OCI-LY7 (cell line): ENCODE measurements at regions not wholly inside any gene's neighbourhood (a gene's known extent, or its start where the extent isn't known, plus 50 kb on each side); places are given as distances from the start of the nearest gene placed in this dataset.

Source experiments
- BruUV-seq: library from RNA; stranded (reverse); fragments of 400-500 nt; replicated peaks from 2 replicates; lab custom pipeline; 2021; lab: Mats Ljungman, UMichigan
- CTCF ChIA-PET: fragments of 300-600 bp; sonication (Branson Sonifier 250); formaldehyde crosslinking; loops from one replicate; lab custom pipeline; 2022; ENCODE audit warnings: antibody characterized with exemption; ENCODE audit not compliant: unreplicated experiment; lab: Charles Lee
- POLR2A ChIA-PET: fragments of 300-600 bp; sonication (Branson Sonifier 250); formaldehyde crosslinking; loops from one replicate; lab custom pipeline; 2022; ENCODE audit warnings: antibody characterized with exemption; lab: Charles Lee
- DNase-seq: peaks from one replicate; pipeline ENCODE4 v3.0.0-alpha.2; 2015; ENCODE audit warnings: low spot score
- H2AFZ ChIP-seq: fragments of 200-600 bp; sonication (generic), shearing (Covaris generic); 2 replicates; pipeline ENCODE4 v1.6.1; 2014; ENCODE audit warnings: mild to moderate bottlenecking, antibody characterized with exemption, low read length, moderate library complexity
- H3K27ac ChIP-seq: fragments of 200-600 bp; sonication (generic); 2 replicates; pipeline ENCODE4 v1.5.1; 2014; ENCODE audit warnings: mixed run types, low read depth, mild to moderate bottlenecking, moderate library complexity, low read length, inconsistent platforms; ENCODE audit not compliant: poor library complexity, severe bottlenecking
- H3K36me3 ChIP-seq: fragments of 200-600 bp; sonication (generic); 2 replicates; pipeline ENCODE4 v1.6.1; 2014; ENCODE audit warnings: mild to moderate bottlenecking, antibody characterized with exemption, low read length, moderate library complexity, mixed read lengths; ENCODE audit not compliant: insufficient read depth
- H3K4me1 ChIP-seq: fragments of 200-600 bp; sonication (generic); 2 replicates; pipeline ENCODE4 v1.5.1; 2014; ENCODE audit warnings: mild to moderate bottlenecking, low read length; ENCODE audit not compliant: insufficient read depth, poor library complexity, severe bottlenecking
- H3K4me2 ChIP-seq: fragments of 200-600 bp; sonication (generic); 2 replicates; pipeline ENCODE4 v1.6.1; 2014; ENCODE audit warnings: mild to moderate bottlenecking, low read length
- H3K4me3 ChIP-seq: fragments of 200-600 bp; sonication (generic); 2 replicates; pipeline ENCODE4 v1.5.1; 2014; ENCODE audit warnings: mild to moderate bottlenecking, low read depth, low read length; ENCODE audit not compliant: poor library complexity, severe bottlenecking
- H3K79me2 ChIP-seq: fragments of 200-600 bp; sonication (generic); 2 replicates; pipeline ENCODE4 v1.6.1; 2016; ENCODE audit warnings: low read depth, mild to moderate bottlenecking, low read length, moderate library complexity, mixed read lengths; ENCODE audit not compliant: insufficient read depth
- H3K9me2 ChIP-seq: fragments of 200-600 bp; sonication (generic); 2 replicates; pipeline ENCODE4 v1.6.1; 2016; ENCODE audit warnings: mild to moderate bottlenecking, low read length, mixed read lengths; ENCODE audit not compliant: insufficient read depth
- H3K9me3 ChIP-seq: fragments of 200-600 bp; sonication (generic); 2 replicates; pipeline ENCODE4 v1.6.1; 2014; ENCODE audit warnings: mild to moderate bottlenecking, mixed run types, low read length, mixed read lengths
- H4K20me1 ChIP-seq: fragments of 200-600 bp; sonication (generic); 2 replicates; pipeline ENCODE4 v1.6.1; 2014; ENCODE audit warnings: mild to moderate bottlenecking, antibody characterized with exemption, low read length, moderate library complexity, mixed read lengths; ENCODE audit not compliant: insufficient read depth
- EZH2phosphoT487 ChIP-seq: fragments of 200-600 bp; sonication (generic); IDR thresholded peaks from 2 replicates; pipeline ENCODE4 v1.6.1; 2018; ENCODE audit warnings: low read depth, borderline replicate concordance, mild to moderate bottlenecking, mixed run types, antibody characterized with exemption, low read length, moderate library complexity, mixed read lengths
- intact Hi-C: fragments of 100-400 bp; cut with micrococcal nuclease; formaldehyde crosslinking; loops from one replicate; pipeline ENCODE4 v1.10.0; 2022; ENCODE audit not compliant: unreplicated experiment
- TF ChIP-seq, protein P1 (sequence below): fragments of 200-600 bp; sonication (generic); conservative IDR thresholded peaks from 2 replicates; pipeline ENCODE4 v1.5.1; 2014; ENCODE audit warnings: mild to moderate bottlenecking, antibody characterized with exemption, low read length, moderate library complexity, mixed read lengths

DNA sequence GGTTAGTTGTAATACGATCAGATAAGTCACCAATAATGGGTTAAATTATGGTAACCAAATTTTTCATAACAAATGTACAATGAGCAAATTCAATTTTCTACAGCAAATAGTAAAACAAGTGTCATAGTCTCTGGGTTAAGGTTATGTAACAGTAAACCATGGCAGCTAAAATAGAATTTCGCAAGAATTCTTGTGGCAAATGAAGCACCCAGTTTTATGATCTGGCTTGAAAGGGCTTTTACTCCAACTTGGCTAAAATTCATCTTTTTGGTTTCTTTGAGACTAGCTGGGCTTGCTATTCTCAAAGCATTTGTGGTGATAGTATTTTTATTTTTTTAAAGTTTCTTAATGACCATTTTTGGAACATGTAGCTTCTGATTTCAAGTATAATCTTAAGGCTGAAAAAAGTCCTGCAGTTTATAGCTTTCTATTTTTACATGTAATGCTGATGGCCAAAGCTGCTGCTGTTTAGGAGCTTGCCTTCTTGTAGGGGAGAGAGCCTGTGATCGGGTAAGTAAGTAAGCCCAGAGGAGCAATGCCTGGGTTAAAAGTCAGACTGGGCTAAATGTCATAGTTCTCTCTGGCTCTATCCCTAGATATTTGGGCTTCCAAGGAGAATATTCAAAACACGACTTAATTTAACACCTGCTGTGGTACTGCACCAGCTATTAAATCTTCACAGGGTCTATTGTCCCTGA is 55.5 kb upstream of the SYPL1 start:
- Histone ChIP-seq H3K4me1 (peaks cover 14% of the 10 kb centered on the region), H4K20me1 (no peaks in the 10 kb centered on the region), H2AFZ (no peak overlapping the region), H3K4me3 (no peak overlapping the region), H3K79me2 (no peaks in the 10 kb centered on the region), H3K27ac (no peak overlapping the region), H3K4me2 (no peak overlapping the region), H3K9me3 (peaks cover 13% of the 10 kb centered on the region), H3K36me3 (no peaks in the 10 kb centered on the region; the same call in 1 of the 2 replicates), H3K9me2 (no peaks in the 10 kb centered on the region)
- POLR2A ChIA-PET = interaction anchor here (0.5 to 2.3 kb wide), 8 partner anchors 12 to 487 kb away, joined by 3 to 13 read pairs (median 4); no protein-coding TSS in a partner anchor
- no peak for TF ChIP-seq EZH2phosphoT487
- TF ChIP-seq, protein P1, sequence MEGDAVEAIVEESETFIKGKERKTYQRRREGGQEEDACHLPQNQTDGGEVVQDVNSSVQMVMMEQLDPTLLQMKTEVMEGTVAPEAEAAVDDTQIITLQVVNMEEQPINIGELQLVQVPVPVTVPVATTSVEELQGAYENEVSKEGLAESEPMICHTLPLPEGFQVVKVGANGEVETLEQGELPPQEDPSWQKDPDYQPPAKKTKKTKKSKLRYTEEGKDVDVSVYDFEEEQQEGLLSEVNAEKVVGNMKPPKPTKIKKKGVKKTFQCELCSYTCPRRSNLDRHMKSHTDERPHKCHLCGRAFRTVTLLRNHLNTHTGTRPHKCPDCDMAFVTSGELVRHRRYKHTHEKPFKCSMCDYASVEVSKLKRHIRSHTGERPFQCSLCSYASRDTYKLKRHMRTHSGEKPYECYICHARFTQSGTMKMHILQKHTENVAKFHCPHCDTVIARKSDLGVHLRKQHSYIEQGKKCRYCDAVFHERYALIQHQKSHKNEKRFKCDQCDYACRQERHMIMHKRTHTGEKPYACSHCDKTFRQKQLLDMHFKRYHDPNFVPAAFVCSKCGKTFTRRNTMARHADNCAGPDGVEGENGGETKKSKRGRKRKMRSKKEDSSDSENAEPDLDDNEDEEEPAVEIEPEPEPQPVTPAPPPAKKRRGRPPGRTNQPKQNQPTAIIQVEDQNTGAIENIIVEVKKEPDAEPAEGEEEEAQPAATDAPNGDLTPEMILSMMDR = no peak
- intact Hi-C loops = loop anchor here (2.0 to 10.0 kb wide), 5 partner anchors 160 to 515 kb away; partner anchors contain the start of gene ATXN7L1
- no TSS peak for BruUV-seq
- no peak for DNase-seq
- CTCF ChIA-PET = interaction anchor here (0.8 to 1.5 kb wide), 4 partner anchors 119 to 407 kb away, joined by 3 to 4 read pairs (median 3); no protein-coding TSS in a partner anchor

DNA sequence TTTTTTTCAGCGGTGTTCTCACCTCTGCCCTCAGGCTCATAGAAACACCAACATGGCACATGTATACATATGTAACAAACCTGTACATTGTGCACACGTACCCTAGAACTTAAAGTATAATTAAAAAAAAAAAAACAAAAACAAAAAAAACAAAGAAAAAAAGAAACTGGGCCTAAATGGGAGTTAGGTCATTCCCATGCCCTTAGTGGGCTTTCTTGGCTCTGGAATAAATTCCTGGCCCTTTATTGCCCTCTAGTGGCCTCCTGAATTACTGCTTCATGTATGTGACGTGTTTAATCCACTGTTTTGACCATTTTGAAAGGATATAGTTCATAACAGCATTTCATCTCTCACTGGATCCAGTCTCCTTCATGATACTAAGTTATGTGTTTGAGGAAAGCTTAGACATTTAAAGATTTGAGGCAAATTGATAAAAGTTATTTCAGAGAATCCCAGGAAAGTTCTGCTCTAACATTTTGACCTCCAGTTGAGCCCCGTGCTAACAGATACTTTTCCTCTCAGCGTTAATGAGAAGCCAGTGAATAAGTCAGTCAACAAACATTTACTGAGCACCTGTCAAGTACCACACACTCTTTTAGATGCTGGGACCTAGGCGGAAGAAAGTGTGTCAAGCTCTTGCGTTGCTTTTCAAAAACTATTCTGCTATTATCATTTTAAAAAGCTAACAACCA is 54.7 kb upstream of the SYPL1 start:
- TF ChIP-seq EZH2phosphoT487 = no peak
- TF ChIP-seq, protein P1 = peak; percentile 95
- Histone ChIP-seq H2AFZ (no peak overlapping the region), H4K20me1 (no peaks in the 10 kb centered on the region), H3K4me1 (peaks cover 14% of the 10 kb centered on the region), H3K79me2 (no peaks in the 10 kb centered on the region), H3K36me3 (no peaks in the 10 kb centered on the region; the same call in 1 of the 2 replicates), H3K9me2 (no peaks in the 10 kb centered on the region), H3K27ac (no peak overlapping the region), H3K4me2 (peak overlapping the region; percentile 4; the same call in 1 of the 2 replicates), H3K4me3 (no peak overlapping the region), H3K9me3 (peaks cover 13% of the 10 kb centered on the region)
- ChIA-PET CTCF (interaction anchor here (0.8 to 1.1 kb wide), 2 partner anchors 176 to 232 kb away, joined by 3 to 4 read pairs; no protein-coding TSS in a partner anchor), POLR2A (interaction anchor here (0.5 to 2.3 kb wide), 8 partner anchors 12 to 487 kb away, joined by 3 to 13 read pairs (median 4); no protein-coding TSS in a partner anchor)
- DNase-seq = peak; percentile 79
- intact Hi-C loops = loop anchor here (1.0 to 10.0 kb wide), 7 partner anchors 109 to 514 kb away; partner anchors contain the start of gene ATXN7L1
- no TSS peak for BruUV-seq
